Adrenal gland (tissue), 5 donors: ENCODE measurements at regions not wholly inside any gene's neighbourhood (a gene's known extent, or its start where the extent isn't known, plus 50 kb on each side); places are given as distances from the start of the nearest gene placed in this dataset.

Experiments used
- POLR2A ChIP-seq, 2 donors: fragments of 450-650 bp; IDR thresholded peaks; one replicate each; pipeline ENCODE4 v1.6.1; 2017; ENCODE audit warnings: antibody characterized with exemption in 2 of 2, mild to moderate bottlenecking in 2 of 2, moderate library complexity in 1 of 2
- TF ChIP-seq, protein P1 (sequence below), 6 experiments: fragments of 450-650 bp in 4 of 6; fragments of 200-600 bp in 2 of 6; sonication (generic) in 1 of 6; IDR thresholded peaks; 1 replicate in 5 of 6; 2 replicates in 1 of 6; pipeline versions ENCODE4 v1.5.1 to v1.8.0; 2016 to 2021; ENCODE audit warnings: antibody characterized with exemption in 6 of 6, mild to moderate bottlenecking in 2 of 6, moderate library complexity in 1 of 6
- donor health status: DM: no; HTN: no; CAD: no.

DNA sequence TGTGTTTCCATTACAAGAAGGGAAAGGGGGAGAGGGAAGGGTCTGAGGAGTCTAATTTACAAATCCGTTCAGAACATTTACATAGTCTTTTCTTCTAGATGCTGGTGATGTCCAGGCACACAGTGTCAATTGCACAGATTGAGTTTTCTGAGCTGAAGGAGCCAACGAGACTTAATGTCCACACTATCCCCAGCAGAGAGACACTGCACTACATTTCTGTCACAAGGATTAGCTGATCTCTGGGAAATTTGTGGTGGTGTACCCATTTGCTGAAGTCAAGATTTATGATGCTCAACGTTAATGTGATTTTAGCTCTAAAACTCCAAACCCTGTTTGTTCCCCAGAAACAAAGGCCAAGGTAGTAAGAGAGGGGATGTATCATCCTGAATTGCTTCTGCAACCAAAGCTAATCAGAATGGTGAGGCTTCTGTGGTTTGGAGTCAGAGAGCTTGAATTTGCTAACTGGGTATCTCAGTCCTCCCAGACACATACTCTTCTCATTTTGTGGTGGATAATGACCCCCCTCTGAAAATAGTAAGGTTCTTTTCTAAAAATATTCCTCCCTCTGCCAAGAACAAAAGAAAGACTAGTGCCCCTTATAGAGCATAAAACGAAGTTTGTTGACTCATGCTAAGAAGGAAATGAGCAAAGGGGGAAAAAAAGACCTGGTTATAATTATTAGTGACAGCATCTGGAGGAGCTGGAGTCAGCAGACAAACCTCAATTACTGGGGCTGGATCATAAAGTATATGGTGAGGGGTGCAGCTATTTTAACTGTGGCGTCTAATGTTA, 416.9 kb downstream of the PSAT1 start:
- TF ChIP-seq POLR2A (IDR thresholded peaks at IDR 0.05) = no peak
- TF ChIP-seq, protein P1, sequence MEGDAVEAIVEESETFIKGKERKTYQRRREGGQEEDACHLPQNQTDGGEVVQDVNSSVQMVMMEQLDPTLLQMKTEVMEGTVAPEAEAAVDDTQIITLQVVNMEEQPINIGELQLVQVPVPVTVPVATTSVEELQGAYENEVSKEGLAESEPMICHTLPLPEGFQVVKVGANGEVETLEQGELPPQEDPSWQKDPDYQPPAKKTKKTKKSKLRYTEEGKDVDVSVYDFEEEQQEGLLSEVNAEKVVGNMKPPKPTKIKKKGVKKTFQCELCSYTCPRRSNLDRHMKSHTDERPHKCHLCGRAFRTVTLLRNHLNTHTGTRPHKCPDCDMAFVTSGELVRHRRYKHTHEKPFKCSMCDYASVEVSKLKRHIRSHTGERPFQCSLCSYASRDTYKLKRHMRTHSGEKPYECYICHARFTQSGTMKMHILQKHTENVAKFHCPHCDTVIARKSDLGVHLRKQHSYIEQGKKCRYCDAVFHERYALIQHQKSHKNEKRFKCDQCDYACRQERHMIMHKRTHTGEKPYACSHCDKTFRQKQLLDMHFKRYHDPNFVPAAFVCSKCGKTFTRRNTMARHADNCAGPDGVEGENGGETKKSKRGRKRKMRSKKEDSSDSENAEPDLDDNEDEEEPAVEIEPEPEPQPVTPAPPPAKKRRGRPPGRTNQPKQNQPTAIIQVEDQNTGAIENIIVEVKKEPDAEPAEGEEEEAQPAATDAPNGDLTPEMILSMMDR (IDR thresholded peaks at IDR 0.05) = no peak
